NT2/D1 (cell line): ENCODE measurements at regions not wholly inside any gene's neighbourhood (a gene's known extent, or its start where the extent isn't known, plus 50 kb on each side); places are given as distances from the start of the nearest gene placed in this dataset.

Source experiments
- DNase-seq: peaks from one replicate; pipeline ENCODE4 v3.0.0-alpha.2; 2011; ENCODE audit warnings: low read depth, low spot score
- H3K27me3 ChIP-seq: 2 replicates; pipeline ENCODE4 v1.6.0; 2011; ENCODE audit warnings: mild to moderate bottlenecking; ENCODE audit not compliant: insufficient read length, insufficient read depth
- H3K36me3 ChIP-seq: 2 replicates; pipeline ENCODE4 v1.6.1; 2011; ENCODE audit warnings: mild to moderate bottlenecking, low read length, mixed read lengths; ENCODE audit not compliant: insufficient read depth, insufficient read length
- H3K4me1 ChIP-seq: 2 replicates; pipeline ENCODE4 v1.5.1; 2011; ENCODE audit not compliant: insufficient read depth, insufficient read length
- H3K4me3 ChIP-seq: 2 replicates; pipeline ENCODE4 v1.5.1; 2011; ENCODE audit warnings: low read depth; ENCODE audit not compliant: insufficient read length
- H3K9ac ChIP-seq: 2 replicates; pipeline ENCODE4 v1.6.0; 2011; ENCODE audit warnings: low read depth; ENCODE audit not compliant: insufficient read length
- H3K9me3 ChIP-seq: 2 replicates; pipeline ENCODE4 v1.5.1; 2011; ENCODE audit warnings: mild to moderate bottlenecking, low read length; ENCODE audit not compliant: insufficient read depth
- SUZ12 ChIP-seq: IDR thresholded peaks from 2 replicates; pipeline ENCODE4 v1.6.1; 2011; ENCODE audit not compliant: insufficient read length, insufficient read depth; ENCODE audit errors: extremely low read depth
- YY1 ChIP-seq: IDR thresholded peaks from 2 replicates; pipeline ENCODE4 v1.6.1; 2011; ENCODE audit not compliant: insufficient read length, insufficient read depth
- ZNF274 ChIP-seq: IDR thresholded peaks from 2 replicates; pipeline ENCODE4 v1.6.1; 2011; ENCODE audit warnings: mild to moderate bottlenecking, low read depth, low read length

DNA sequence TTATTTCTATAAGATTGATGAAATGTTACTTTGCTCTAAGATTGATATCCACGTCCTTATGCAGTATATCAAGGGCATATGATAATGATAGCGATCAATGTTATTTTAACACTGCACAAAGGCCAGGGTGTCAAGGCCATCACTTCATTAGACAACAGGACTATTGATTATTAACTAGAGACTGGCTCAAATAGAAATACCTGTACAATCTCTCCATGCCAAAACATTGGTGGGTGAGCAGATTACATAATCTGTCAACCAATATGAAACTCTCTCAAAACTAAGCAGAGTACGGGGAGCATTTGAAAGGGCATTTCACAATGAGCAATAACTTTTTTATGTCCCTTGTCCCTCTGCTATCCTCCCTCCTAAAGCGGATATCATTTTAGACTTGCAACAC lies 566.5 kb upstream of the PKN2 start:
- DNase-seq = no peak
- H3K9me3 ChIP-seq = no peaks in the 10 kb centered on the region
- H3K4me3 ChIP-seq = no peak overlapping the region
- TF ChIP-seq SUZ12 = no peak
- H3K36me3 ChIP-seq = no peaks in the 10 kb centered on the region
- no peaks in the 10 kb centered on the region for H3K4me1 ChIP-seq
- H3K9ac ChIP-seq = no peak overlapping the region
- no peaks in the 10 kb centered on the region for H3K27me3 ChIP-seq

DNA sequence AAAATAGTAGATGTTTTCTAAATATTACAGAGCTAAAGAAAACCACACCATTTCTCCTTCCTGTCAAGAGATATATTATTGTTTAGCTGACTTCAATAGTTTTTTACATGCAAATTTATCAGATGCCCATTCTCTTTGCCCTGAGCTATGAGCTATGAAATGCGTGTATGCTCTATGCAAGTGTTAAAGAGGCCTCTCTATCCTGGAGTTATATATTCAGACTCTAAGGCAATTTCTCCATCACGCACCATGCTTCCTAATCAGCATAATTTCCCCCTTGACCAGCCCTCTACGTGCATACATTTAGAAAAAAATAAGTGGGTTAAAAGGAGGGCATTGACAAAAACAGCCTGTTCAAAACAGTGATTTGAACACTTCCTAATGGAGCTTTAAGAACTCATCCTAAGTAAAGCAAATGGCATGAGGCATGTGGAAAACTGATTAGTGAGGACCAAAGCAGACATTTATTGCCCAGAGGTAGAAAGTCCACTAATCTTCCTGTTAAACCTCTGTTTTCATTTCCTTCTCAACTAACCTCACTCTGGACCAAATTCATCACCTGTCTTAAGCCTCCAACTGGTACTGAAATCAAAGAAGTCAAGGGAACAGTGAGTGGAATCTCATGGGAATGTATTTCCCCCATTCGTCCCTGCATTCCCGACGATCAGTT lies 565.8 kb upstream of the PKN2 start:
- TF ChIP-seq ZNF274 (no peak), SUZ12 (no peak), YY1 (no peak)
- Histone ChIP-seq H3K9ac (no peak overlapping the region), H3K4me3 (no peak overlapping the region), H3K27me3 (no peaks in the 10 kb centered on the region), H3K9me3 (no peaks in the 10 kb centered on the region), H3K36me3 (no peaks in the 10 kb centered on the region), H3K4me1 (no peaks in the 10 kb centered on the region)
- no peak for DNase-seq

DNA sequence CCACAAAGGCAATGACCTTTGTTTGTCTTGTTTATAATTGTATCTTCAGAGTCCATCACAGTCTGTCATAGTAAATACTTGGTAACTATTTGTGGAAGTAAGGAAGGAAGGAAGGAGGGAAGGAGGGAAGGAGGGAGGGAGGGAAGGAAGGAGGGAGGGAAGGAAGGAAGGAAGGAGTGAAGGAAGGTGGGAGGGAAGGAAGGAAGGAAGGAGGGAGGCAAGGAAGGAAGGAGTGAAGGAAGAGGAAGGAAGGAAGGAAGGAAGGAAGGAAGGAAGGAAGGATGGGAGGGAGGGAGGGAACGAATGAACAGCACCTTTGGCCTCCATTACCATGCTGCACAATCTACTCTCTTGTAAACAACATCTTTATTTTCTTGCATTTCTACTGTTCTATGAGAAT lies 559.5 kb upstream of the PKN2 start:
- DNase-seq = no peak
- no peaks in the 10 kb centered on the region for H3K36me3 ChIP-seq

DNA sequence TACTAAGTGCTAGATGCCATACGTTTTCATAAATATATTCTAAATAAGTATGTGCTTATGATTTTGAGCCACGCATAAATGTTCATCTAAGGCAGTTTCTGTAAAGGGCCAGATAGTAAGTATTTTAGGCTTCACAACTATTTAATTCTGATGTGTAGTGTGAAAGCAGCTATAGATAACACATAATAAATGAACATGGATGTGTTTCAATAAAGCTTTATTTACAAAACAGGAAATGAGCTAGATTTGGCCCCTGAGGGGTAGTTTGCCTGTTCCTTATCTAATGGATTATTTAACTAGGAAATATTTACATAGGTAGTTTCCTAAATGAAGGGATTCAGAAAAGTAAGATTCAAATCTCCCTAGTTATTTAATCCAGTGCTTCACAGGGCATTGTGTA lies 557.6 kb upstream of the PKN2 start:
- no peak for TF ChIP-seq SUZ12
- no peak for TF ChIP-seq ZNF274
- no peak for TF ChIP-seq YY1
- no peak overlapping the region for H3K9ac ChIP-seq
- H3K4me1 ChIP-seq = no peaks in the 10 kb centered on the region
- no peak for DNase-seq
- no peaks in the 10 kb centered on the region for H3K27me3 ChIP-seq
- no peaks in the 10 kb centered on the region for H3K36me3 ChIP-seq
- H3K9me3 ChIP-seq = no peaks in the 10 kb centered on the region
- no peak overlapping the region for H3K4me3 ChIP-seq

More for the DNA sequence above, 559.5 kb upstream of the PKN2 start:
- Histone ChIP-seq H3K27me3 (no peaks in the 10 kb centered on the region), H3K4me3 (no peak overlapping the region), H3K9me3 (no peaks in the 10 kb centered on the region), H3K9ac (no peak overlapping the region), H3K4me1 (no peaks in the 10 kb centered on the region)
- TF ChIP-seq SUZ12 = no peak
- TF ChIP-seq YY1 = no peak
- TF ChIP-seq ZNF274 = no peak

DNA sequence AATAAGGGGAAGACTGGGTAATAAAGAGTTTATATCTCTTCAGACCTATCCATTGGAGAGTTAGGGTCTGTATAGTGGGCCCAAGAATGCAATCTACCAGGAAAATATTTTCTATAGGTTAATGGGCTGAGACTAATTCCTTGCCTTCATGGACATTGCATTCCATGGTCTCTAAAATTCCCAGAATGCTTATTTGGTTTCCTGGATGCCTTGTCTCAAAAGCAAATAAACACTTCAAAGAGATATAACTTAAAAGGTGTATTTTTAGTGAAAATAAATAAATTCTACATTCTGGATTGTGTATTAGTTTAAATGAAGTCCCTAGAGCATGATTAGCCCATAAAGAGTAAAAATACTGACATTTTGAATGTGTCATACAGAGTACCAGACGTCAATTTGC lies 550.1 kb upstream of the PKN2 start:
- Histone ChIP-seq H3K4me3 (no peak overlapping the region), H3K36me3 (no peaks in the 10 kb centered on the region), H3K4me1 (no peaks in the 10 kb centered on the region), H3K9ac (no peak overlapping the region), H3K27me3 (no peaks in the 10 kb centered on the region), H3K9me3 (no peaks in the 10 kb centered on the region)
- no peak for DNase-seq
- no peak for TF ChIP-seq ZNF274
- TF ChIP-seq SUZ12 = no peak
- no peak for TF ChIP-seq YY1

DNA sequence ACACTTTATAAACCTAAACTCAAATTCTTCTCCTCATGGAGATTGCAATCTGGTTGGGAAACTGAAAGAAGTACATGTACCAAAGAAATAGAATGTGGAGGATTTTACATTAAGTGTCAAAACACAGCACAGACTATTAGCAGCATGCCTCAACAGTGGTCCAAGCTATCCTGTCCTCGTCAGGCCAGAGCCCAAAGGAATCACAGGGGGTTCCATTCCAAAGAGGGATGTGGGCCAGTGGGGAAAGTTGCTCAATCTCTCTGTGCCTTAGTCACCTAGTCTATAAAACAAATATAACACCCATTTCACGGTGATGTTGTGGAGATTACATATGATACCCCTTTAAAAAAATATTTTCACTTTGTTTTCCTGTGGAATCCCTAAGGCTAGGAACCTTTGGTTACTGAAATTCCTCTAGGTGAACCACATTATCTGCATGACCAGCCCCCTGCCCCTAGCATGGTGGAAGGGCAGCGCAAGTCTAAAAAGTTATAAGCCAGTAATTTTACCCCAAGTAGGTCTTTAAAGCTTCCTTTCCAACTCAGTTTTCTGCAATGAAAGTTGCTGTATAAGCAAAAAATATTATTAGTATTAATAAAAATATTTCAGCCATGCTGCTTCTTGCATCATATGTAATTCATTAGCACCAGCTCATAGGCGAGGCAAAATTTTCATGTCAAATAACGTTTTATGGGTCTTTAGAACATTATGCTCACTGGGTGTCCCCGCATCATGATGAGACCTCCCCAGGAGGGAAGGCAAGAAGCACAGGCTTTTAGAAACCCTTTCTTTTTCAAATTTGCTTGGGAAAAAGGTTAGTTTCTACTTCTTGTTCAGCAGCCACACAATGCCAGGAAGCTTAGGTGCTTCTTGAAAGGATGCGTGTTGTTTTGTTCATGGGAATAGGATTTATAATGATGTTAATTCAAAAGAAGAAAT lies 548.8 kb upstream of the PKN2 start:
- Histone ChIP-seq H3K4me1 (no peaks in the 10 kb centered on the region), H3K4me3 (no peak overlapping the region), H3K36me3 (no peaks in the 10 kb centered on the region), H3K9me3 (no peaks in the 10 kb centered on the region), H3K27me3 (no peaks in the 10 kb centered on the region), H3K9ac (no peak overlapping the region)
- peak; percentile 25 for DNase-seq
- TF ChIP-seq ZNF274 (no peak), YY1 (no peak), SUZ12 (no peak)

DNA sequence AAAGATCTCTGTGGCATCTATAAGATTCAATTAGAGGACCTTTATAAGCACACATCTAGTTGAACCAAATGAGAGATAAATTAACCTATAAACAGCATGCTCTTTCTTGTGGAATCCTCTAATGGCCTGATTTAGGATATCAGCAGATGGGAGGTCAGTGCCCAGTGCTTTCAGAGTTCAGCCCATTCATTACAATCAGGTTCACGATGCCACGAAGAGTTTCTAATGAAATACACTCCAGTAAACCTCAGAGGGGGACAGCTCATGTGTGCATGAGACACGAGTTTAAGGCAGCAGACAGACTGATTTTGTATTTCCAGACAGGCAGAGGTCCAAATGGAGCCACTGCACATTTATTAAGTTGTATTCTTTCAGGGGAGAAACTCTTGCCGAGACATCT lies 544.4 kb upstream of the PKN2 start:
- TF ChIP-seq ZNF274 (no peak), YY1 (no peak), SUZ12 (no peak)
- DNase-seq = no peak
- Histone ChIP-seq H3K36me3 (no peaks in the 10 kb centered on the region), H3K9ac (no peak overlapping the region), H3K4me3 (no peak overlapping the region), H3K27me3 (no peaks in the 10 kb centered on the region), H3K9me3 (no peaks in the 10 kb centered on the region), H3K4me1 (no peaks in the 10 kb centered on the region)
